ENCODE measurements at regions not wholly inside any gene's neighbourhood (a gene's known extent, or its start where the extent isn't known, plus 50 kb on each side); places are given as distances from the start of the nearest gene placed in this dataset.

GRCh38 chr10:70986623-70986950 is 98.2 kb upstream of the PCBD1 start:
- TF ChIP-seq CREB1 (IDR thresholded peaks at IDR 0.05; ENCODE audit: low read depth) (no peak), NFIC (IDR thresholded peaks at IDR 0.05) (no peak), RAD21 (IDR thresholded peaks at IDR 0.05; ENCODE audit: low read depth) (no peak), EP300 (IDR thresholded peaks at IDR 0.05; ENCODE audit: borderline replicate concordance) (no peak), TEAD4 (IDR thresholded peaks at IDR 0.05) (no peak), TAF1 (IDR thresholded peaks at IDR 0.05; ENCODE audit: low read depth) (no peak), YY1 (IDR thresholded peaks at IDR 0.05; ENCODE audit: low read depth) (no peak), REST (IDR thresholded peaks at IDR 0.05; ENCODE audit: low read depth) (no peak), CEBPB (IDR thresholded peaks at IDR 0.05) (no peak), EGR1 (IDR thresholded peaks at IDR 0.05) (no peak), TCF12 (IDR thresholded peaks at IDR 0.05; ENCODE audit: low read depth) (no peak)
- TF ChIP-seq, protein P1, sequence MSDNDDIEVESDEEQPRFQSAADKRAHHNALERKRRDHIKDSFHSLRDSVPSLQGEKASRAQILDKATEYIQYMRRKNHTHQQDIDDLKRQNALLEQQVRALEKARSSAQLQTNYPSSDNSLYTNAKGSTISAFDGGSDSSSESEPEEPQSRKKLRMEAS (IDR thresholded peaks at IDR 0.05) = no peak
- TF ChIP-seq, protein P2, sequence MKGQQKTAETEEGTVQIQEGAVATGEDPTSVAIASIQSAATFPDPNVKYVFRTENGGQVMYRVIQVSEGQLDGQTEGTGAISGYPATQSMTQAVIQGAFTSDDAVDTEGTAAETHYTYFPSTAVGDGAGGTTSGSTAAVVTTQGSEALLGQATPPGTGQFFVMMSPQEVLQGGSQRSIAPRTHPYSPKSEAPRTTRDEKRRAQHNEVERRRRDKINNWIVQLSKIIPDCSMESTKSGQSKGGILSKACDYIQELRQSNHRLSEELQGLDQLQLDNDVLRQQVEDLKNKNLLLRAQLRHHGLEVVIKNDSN (IDR thresholded peaks at IDR 0.05) = no peak

Data from Ishikawa (cell line).